ENCODE measurements at regions not wholly inside any gene's neighbourhood (a gene's known extent, or its start where the extent isn't known, plus 50 kb on each side); places are given as distances from the start of the nearest gene placed in this dataset.

DNA sequence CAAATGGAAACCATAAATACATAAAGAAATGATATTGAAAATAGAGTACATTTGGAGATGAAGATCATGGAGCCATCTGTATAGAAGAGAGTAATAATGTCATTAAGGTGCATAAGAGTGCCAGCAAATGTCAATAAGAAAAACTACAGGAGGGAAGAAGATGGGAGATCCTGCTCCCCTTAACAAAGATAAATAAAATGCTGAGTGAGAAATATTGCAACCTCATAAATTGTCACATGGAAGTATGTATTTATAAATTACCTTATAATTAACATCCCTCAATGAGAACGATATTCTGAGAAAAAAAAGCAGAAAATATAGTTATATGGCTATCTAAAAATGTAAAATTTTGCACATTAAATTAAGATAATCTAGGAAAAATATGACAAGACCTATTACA, 155.2 kb upstream of the PRSS1 start:
- Histone ChIP-seq H3K4me1 (ENCODE audit: low read length) (no peaks in the 10 kb centered on the region), H3K9me3 (ENCODE audit: low read length) (no peaks in the 10 kb centered on the region), H3K79me2 (ENCODE audit: low read length) (no peaks in the 10 kb centered on the region), H3K9ac (ENCODE audit: low read length) (no peak overlapping the region), H2AFZ (ENCODE audit: low read length) (no peak overlapping the region), H3K4me2 (ENCODE audit: low read depth, low read length, poor library complexity, severe bottlenecking) (no peak overlapping the region), H3K27me3 (ENCODE audit: low read length) (no peaks in the 10 kb centered on the region), H3K36me3 (ENCODE audit: insufficient read depth, low read length) (no peaks in the 10 kb centered on the region), H3K9me2 (replicated peaks; ENCODE audit: insufficient read depth, low read length) (no peaks in the 10 kb centered on the region), H4K20me1 (ENCODE audit: insufficient read depth, low read depth, low read length) (no peaks in the 10 kb centered on the region), H3K4me3 (ENCODE audit: low read length) (no peak overlapping the region), H3K27ac (ENCODE audit: low read length) (no peak overlapping the region)
- DNase-seq, result no peak

GRCh38 chr7:142593106-142593505, 156.2 kb upstream of the PRSS1 start:
- H3K27me3 ChIP-seq (ENCODE audit: low read length), result no peaks in the 10 kb centered on the region
- no peak overlapping the region for H3K4me2 ChIP-seq (ENCODE audit: low read depth, low read length, poor library complexity, severe bottlenecking)
- H3K4me1 ChIP-seq (ENCODE audit: low read length), result no peaks in the 10 kb centered on the region
- H3K4me3 ChIP-seq (ENCODE audit: low read length), result no peak overlapping the region
- no peaks in the 10 kb centered on the region for H3K9me2 ChIP-seq (replicated peaks; ENCODE audit: insufficient read depth, low read length)
- H3K36me3 ChIP-seq (ENCODE audit: insufficient read depth, low read length), result no peaks in the 10 kb centered on the region
- no peak overlapping the region for H3K9ac ChIP-seq (ENCODE audit: low read length)
- no peaks in the 10 kb centered on the region for H3K9me3 ChIP-seq (ENCODE audit: low read length)
- no peak overlapping the region for H3K27ac ChIP-seq (ENCODE audit: low read length)
- no peak overlapping the region for H2AFZ ChIP-seq (ENCODE audit: low read length)
- H3K79me2 ChIP-seq (ENCODE audit: low read length), result no peaks in the 10 kb centered on the region
- no peak for DNase-seq
- no peaks in the 10 kb centered on the region for H4K20me1 ChIP-seq (ENCODE audit: insufficient read depth, low read depth, low read length)

GRCh38 chr7:142592664-142593063, 156.6 kb upstream of the PRSS1 start:
- H3K9me3 ChIP-seq (ENCODE audit: low read length), result no peaks in the 10 kb centered on the region
- H3K9me2 ChIP-seq (replicated peaks; ENCODE audit: insufficient read depth, low read length), result no peaks in the 10 kb centered on the region
- H3K4me2 ChIP-seq (ENCODE audit: low read depth, low read length, poor library complexity, severe bottlenecking), result no peak overlapping the region
- no peaks in the 10 kb centered on the region for H4K20me1 ChIP-seq (ENCODE audit: insufficient read depth, low read depth, low read length)
- H3K4me1 ChIP-seq (ENCODE audit: low read length), result no peaks in the 10 kb centered on the region
- H3K27ac ChIP-seq (ENCODE audit: low read length), result no peak overlapping the region
- no peaks in the 10 kb centered on the region for H3K36me3 ChIP-seq (ENCODE audit: insufficient read depth, low read length)
- DNase-seq, result no peak
- no peaks in the 10 kb centered on the region for H3K27me3 ChIP-seq (ENCODE audit: low read length)
- no peak overlapping the region for H3K9ac ChIP-seq (ENCODE audit: low read length)
- no peak overlapping the region for H3K4me3 ChIP-seq (ENCODE audit: low read length)
- H2AFZ ChIP-seq (ENCODE audit: low read length), result no peak overlapping the region
- H3K79me2 ChIP-seq (ENCODE audit: low read length), result no peaks in the 10 kb centered on the region

GRCh38 chr7:142592231-142592630, 157.0 kb upstream of the PRSS1 start:
- no peaks in the 10 kb centered on the region for H3K9me2 ChIP-seq (replicated peaks; ENCODE audit: insufficient read depth, low read length)
- H3K36me3 ChIP-seq (ENCODE audit: insufficient read depth, low read length), result no peaks in the 10 kb centered on the region
- no peak overlapping the region for H2AFZ ChIP-seq (ENCODE audit: low read length)
- H3K4me3 ChIP-seq (ENCODE audit: low read length), result no peak overlapping the region
- H3K27ac ChIP-seq (ENCODE audit: low read length), result no peak overlapping the region
- H3K4me2 ChIP-seq (ENCODE audit: low read depth, low read length, poor library complexity, severe bottlenecking), result no peak overlapping the region
- no peaks in the 10 kb centered on the region for H4K20me1 ChIP-seq (ENCODE audit: insufficient read depth, low read depth, low read length)
- no peaks in the 10 kb centered on the region for H3K27me3 ChIP-seq (ENCODE audit: low read length)
- no peaks in the 10 kb centered on the region for H3K79me2 ChIP-seq (ENCODE audit: low read length)
- no peaks in the 10 kb centered on the region for H3K9me3 ChIP-seq (ENCODE audit: low read length)
- H3K4me1 ChIP-seq (ENCODE audit: low read length), result no peaks in the 10 kb centered on the region
- DNase-seq, result no peak
- no peak overlapping the region for H3K9ac ChIP-seq (ENCODE audit: low read length)

GRCh38 chr7:142590830-142591457, 158.3 kb upstream of the PRSS1 start:
- Histone ChIP-seq H3K79me2 (ENCODE audit: low read length) (no peaks in the 10 kb centered on the region), H3K36me3 (ENCODE audit: insufficient read depth, low read length) (no peaks in the 10 kb centered on the region), H3K4me1 (ENCODE audit: low read length) (no peaks in the 10 kb centered on the region), H3K27me3 (ENCODE audit: low read length) (no peaks in the 10 kb centered on the region), H3K27ac (ENCODE audit: low read length) (no peak overlapping the region), H3K9ac (ENCODE audit: low read length) (no peak overlapping the region), H3K4me3 (ENCODE audit: low read length) (no peak overlapping the region), H3K9me3 (ENCODE audit: low read length) (no peaks in the 10 kb centered on the region), H3K9me2 (replicated peaks; ENCODE audit: insufficient read depth, low read length) (no peaks in the 10 kb centered on the region), H2AFZ (ENCODE audit: low read length) (no peak overlapping the region), H4K20me1 (ENCODE audit: insufficient read depth, low read depth, low read length) (no peaks in the 10 kb centered on the region), H3K4me2 (ENCODE audit: low read depth, low read length, poor library complexity, severe bottlenecking) (no peak overlapping the region)
- DNase-seq, result no peak

- no peaks in the 10 kb centered on the region for H3K4me1 ChIP-seq (ENCODE audit: low read length)
- H3K27ac ChIP-seq (ENCODE audit: low read length), result no peak overlapping the region
- no peak for DNase-seq
- H3K79me2 ChIP-seq (ENCODE audit: low read length), result no peaks in the 10 kb centered on the region
- no peaks in the 10 kb centered on the region for H3K27me3 ChIP-seq (ENCODE audit: low read length)
- H3K36me3 ChIP-seq (ENCODE audit: insufficient read depth, low read length), result no peaks in the 10 kb centered on the region
- H3K4me3 ChIP-seq (ENCODE audit: low read length), result no peak overlapping the region
- H3K9ac ChIP-seq (ENCODE audit: low read length), result no peak overlapping the region
- no peak overlapping the region for H2AFZ ChIP-seq (ENCODE audit: low read length)
- no peaks in the 10 kb centered on the region for H3K9me3 ChIP-seq (ENCODE audit: low read length)
- no peaks in the 10 kb centered on the region for H3K9me2 ChIP-seq (replicated peaks; ENCODE audit: insufficient read depth, low read length)
- H3K4me2 ChIP-seq (ENCODE audit: low read depth, low read length, poor library complexity, severe bottlenecking), result no peak overlapping the region
- H4K20me1 ChIP-seq (ENCODE audit: insufficient read depth, low read depth, low read length), result no peaks in the 10 kb centered on the region
Measured at GRCh38 chr7:142590077-142590476, 159.2 kb upstream of the PRSS1 start.

GRCh38 chr7:142587578-142588191, 161.6 kb upstream of the PRSS1 start:
- no peaks in the 10 kb centered on the region for H3K4me1 ChIP-seq (ENCODE audit: low read length)
- H3K27ac ChIP-seq (ENCODE audit: low read length), result no peak overlapping the region
- no peaks in the 10 kb centered on the region for H3K27me3 ChIP-seq (ENCODE audit: low read length)
- H3K4me2 ChIP-seq (ENCODE audit: low read depth, low read length, poor library complexity, severe bottlenecking), result no peak overlapping the region
- no peaks in the 10 kb centered on the region for H3K9me2 ChIP-seq (replicated peaks; ENCODE audit: insufficient read depth, low read length)
- H3K79me2 ChIP-seq (ENCODE audit: low read length), result no peaks in the 10 kb centered on the region
- H2AFZ ChIP-seq (ENCODE audit: low read length), result no peak overlapping the region
- no peaks in the 10 kb centered on the region for H4K20me1 ChIP-seq (ENCODE audit: insufficient read depth, low read depth, low read length)
- no peak overlapping the region for H3K9ac ChIP-seq (ENCODE audit: low read length)
- H3K9me3 ChIP-seq (ENCODE audit: low read length), result no peaks in the 10 kb centered on the region
- no peaks in the 10 kb centered on the region for H3K36me3 ChIP-seq (ENCODE audit: insufficient read depth, low read length)
- DNase-seq, result peak; percentile 80
- H3K4me3 ChIP-seq (ENCODE audit: low read length), result no peak overlapping the region

- no peak overlapping the region for H3K9ac ChIP-seq (ENCODE audit: low read length)
- H3K36me3 ChIP-seq (ENCODE audit: insufficient read depth, low read length), result no peaks in the 10 kb centered on the region
- no peak overlapping the region for H3K4me3 ChIP-seq (ENCODE audit: low read length)
- no peaks in the 10 kb centered on the region for H3K9me2 ChIP-seq (replicated peaks; ENCODE audit: insufficient read depth, low read length)
- H2AFZ ChIP-seq (ENCODE audit: low read length), result no peak overlapping the region
- H3K4me1 ChIP-seq (ENCODE audit: low read length), result peaks cover 1% of the 10 kb centered on the region
- H3K4me2 ChIP-seq (ENCODE audit: low read depth, low read length, poor library complexity, severe bottlenecking), result no peak overlapping the region
- no peaks in the 10 kb centered on the region for H4K20me1 ChIP-seq (ENCODE audit: insufficient read depth, low read depth, low read length)
- H3K79me2 ChIP-seq (ENCODE audit: low read length), result no peaks in the 10 kb centered on the region
- H3K9me3 ChIP-seq (ENCODE audit: low read length), result no peaks in the 10 kb centered on the region
- no peak for DNase-seq
- no peak overlapping the region for H3K27ac ChIP-seq (ENCODE audit: low read length)
- H3K27me3 ChIP-seq (ENCODE audit: low read length), result no peaks in the 10 kb centered on the region
Measured at GRCh38 chr7:142586611-142587010, 162.7 kb upstream of the PRSS1 start.

All from Karpas-422 (cell line).